ENCODE measurements at regions not wholly inside any gene's neighbourhood (a gene's known extent, or its start where the extent isn't known, plus 50 kb on each side); places are given as distances from the start of the nearest gene placed in this dataset.

- TF ChIP-seq CTCF (IDR thresholded peaks at IDR 0.05; ENCODE audit: low read length), result no peak
- TF ChIP-seq EZH2 (IDR thresholded peaks at IDR 0.05; ENCODE audit: borderline replicate concordance, low read length), result no peak
Observed at GRCh38 chr12:92047393-92047826, 98.2 kb downstream of the BTG1 start.
